Stimulated activated CD4-positive, alpha-beta T cell treated with anti-CD3 and anti-CD28 coated beads, Interleukin-4, amount 100 ng/mL, for 24 hours (primary cell): ENCODE measurements at regions not wholly inside any gene's neighbourhood (a gene's known extent, or its start where the extent isn't known, plus 50 kb on each side); places are given as distances from the start of the nearest gene placed in this dataset.
"Not testable (repeated sequence)": the region's sequence is repeated elsewhere in the genome, so short reads cannot be mapped to it uniquely, and the experiment has no call there.

ENCODE experiments used
- DNase-seq: peaks from one replicate; pipeline ENCODE4 v3.0.0-alpha.2; 2020

GRCh38 chr7:121519548-121520521 is 123.7 kb upstream of the FAM3C start:
- no peak for DNase-seq

- DNase-seq, result no peak
Observed at GRCh38 chr7:121517591-121517990, 121.5 kb upstream of the FAM3C start.

- no peak for DNase-seq
Observed at GRCh38 chr7:121516821-121517220, 120.7 kb upstream of the FAM3C start.

GRCh38 chr7:121515630-121516401 is 119.7 kb upstream of the FAM3C start:
- no peak for DNase-seq

- DNase-seq, result no peak
Observed at GRCh38 chr7:121515229-121515628, 119.1 kb upstream of the FAM3C start.

- no peak for DNase-seq
Observed at GRCh38 chr7:121513105-121513504, 117.0 kb upstream of the FAM3C start.

- no peak for DNase-seq
Observed at GRCh38 chr7:121510858-121511482, 114.9 kb upstream of the FAM3C start.

- peak; percentile 14 for DNase-seq
Observed at GRCh38 chr7:121510302-121510701, 114.2 kb upstream of the FAM3C start.

- no peak for DNase-seq
Observed at GRCh38 chr7:121505540-121506182, 109.6 kb upstream of the FAM3C start.

- DNase-seq, result no peak
Observed at GRCh38 chr7:121505021-121505420, 108.9 kb upstream of the FAM3C start.

- no peak for DNase-seq
Observed at GRCh38 chr7:121504482-121504881, 108.4 kb upstream of the FAM3C start.

GRCh38 chr7:121503730-121504129 is 107.6 kb upstream of the FAM3C start:
- DNase-seq, result no peak

- DNase-seq, result no peak
Observed at GRCh38 chr7:121503039-121503438, 106.9 kb upstream of the FAM3C start.

- no peak for DNase-seq
Observed at GRCh38 chr7:121501566-121501965, 105.5 kb upstream of the FAM3C start.

- DNase-seq, result no peak
Observed at GRCh38 chr7:121500360-121501058, 104.4 kb upstream of the FAM3C start.

GRCh38 chr7:121499624-121500023 is 103.5 kb upstream of the FAM3C start:
- DNase-seq, result peak; percentile 42

GRCh38 chr7:121498816-121499215 is 102.7 kb upstream of the FAM3C start:
- DNase-seq, result no peak

- not testable (repeated sequence) for DNase-seq
Observed at GRCh38 chr7:121497545-121497944, 101.4 kb upstream of the FAM3C start.

GRCh38 chr7:121494516-121494915 is 98.4 kb upstream of the FAM3C start:
- DNase-seq, result no peak

GRCh38 chr7:121493553-121493952 is 97.4 kb upstream of the FAM3C start:
- no peak for DNase-seq

- DNase-seq, result no peak
Observed at GRCh38 chr7:121490309-121490708, 94.2 kb upstream of the FAM3C start.

GRCh38 chr7:121489440-121489839 is 93.3 kb upstream of the FAM3C start:
- no peak for DNase-seq
